Erythroblast (primary cell): ENCODE measurements at regions not wholly inside any gene's neighbourhood (a gene's known extent, or its start where the extent isn't known, plus 50 kb on each side); places are given as distances from the start of the nearest gene placed in this dataset.

Experiments used
- GATA1 ChIP-seq: IDR thresholded peaks from 2 replicates; pipeline ENCODE4 v1.6.1; 2011; ENCODE audit warnings: low read depth, mild to moderate bottlenecking, control low read depth, low read length, moderate library complexity
- POLR2A ChIP-seq: IDR thresholded peaks from 2 replicates; pipeline ENCODE4 v1.6.1; 2011; ENCODE audit warnings: mild to moderate bottlenecking, low read length

DNA sequence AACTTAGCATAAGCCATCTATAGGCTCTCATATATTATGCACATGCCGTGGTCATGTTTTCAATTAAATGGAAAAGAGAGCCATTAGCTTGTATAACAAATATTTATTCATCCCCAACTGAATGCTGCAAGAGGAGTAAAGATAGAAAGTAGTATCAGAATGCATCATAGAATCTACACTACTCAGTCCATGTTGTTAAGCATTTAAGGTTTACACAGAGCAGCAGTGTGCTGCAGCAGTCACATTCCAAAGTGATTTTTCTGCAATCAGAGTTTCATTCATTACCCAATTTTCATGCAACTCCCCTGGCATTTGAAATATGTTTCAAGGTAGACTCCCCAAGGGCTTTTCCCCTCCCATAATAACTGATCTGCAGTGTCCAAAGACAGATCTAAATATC is 82.2 kb upstream of the LMO3 start:
- no peak for TF ChIP-seq POLR2A
- TF ChIP-seq GATA1 = no peak
